ENCODE measurements at regions not wholly inside any gene's neighbourhood (a gene's known extent, or its start where the extent isn't known, plus 50 kb on each side); places are given as distances from the start of the nearest gene placed in this dataset.

GRCh38 chr4:129747756-129748155, 651.8 kb downstream of the C4orf33 start (continued):
- no peak for TF ChIP-seq MED1 (CRISPR knock-in tag; IDR thresholded peaks at IDR 0.05; ENCODE audit: borderline replicate concordance)
- TF ChIP-seq ZNF165 (CRISPR knock-in tag; IDR thresholded peaks at IDR 0.05; ENCODE audit: borderline replicate concordance) = no peak
- TF ChIP-seq ZNF174 (CRISPR knock-in tag; IDR thresholded peaks at IDR 0.05) = no peak
- TF ChIP-seq, protein P1, sequence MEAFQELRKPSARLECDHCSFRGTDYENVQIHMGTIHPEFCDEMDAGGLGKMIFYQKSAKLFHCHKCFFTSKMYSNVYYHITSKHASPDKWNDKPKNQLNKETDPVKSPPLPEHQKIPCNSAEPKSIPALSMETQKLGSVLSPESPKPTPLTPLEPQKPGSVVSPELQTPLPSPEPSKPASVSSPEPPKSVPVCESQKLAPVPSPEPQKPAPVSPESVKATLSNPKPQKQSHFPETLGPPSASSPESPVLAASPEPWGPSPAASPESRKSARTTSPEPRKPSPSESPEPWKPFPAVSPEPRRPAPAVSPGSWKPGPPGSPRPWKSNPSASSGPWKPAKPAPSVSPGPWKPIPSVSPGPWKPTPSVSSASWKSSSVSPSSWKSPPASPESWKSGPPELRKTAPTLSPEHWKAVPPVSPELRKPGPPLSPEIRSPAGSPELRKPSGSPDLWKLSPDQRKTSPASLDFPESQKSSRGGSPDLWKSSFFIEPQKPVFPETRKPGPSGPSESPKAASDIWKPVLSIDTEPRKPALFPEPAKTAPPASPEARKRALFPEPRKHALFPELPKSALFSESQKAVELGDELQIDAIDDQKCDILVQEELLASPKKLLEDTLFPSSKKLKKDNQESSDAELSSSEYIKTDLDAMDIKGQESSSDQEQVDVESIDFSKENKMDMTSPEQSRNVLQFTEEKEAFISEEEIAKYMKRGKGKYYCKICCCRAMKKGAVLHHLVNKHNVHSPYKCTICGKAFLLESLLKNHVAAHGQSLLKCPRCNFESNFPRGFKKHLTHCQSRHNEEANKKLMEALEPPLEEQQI (IDR thresholded peaks at IDR 0.05) = no peak

- no peaks in the 10 kb centered on the region for H3K79me2 ChIP-seq (ENCODE audit: control insufficient read depth, insufficient read depth, low read length)
- in situ Hi-C loops (cut with MboI) = no loop called here
- no peak for TF ChIP-seq BRF1 (IDR thresholded peaks at IDR 0.05; ENCODE audit: borderline replicate concordance, extremely low read depth, insufficient read length)
- TF ChIP-seq ZNF785 (CRISPR knock-in tag; IDR thresholded peaks at IDR 0.05) = no peak
- no peak for TF ChIP-seq FOSL1 (tag; conservative IDR thresholded peaks at IDR 0.05)
- TF ChIP-seq RNF219 (CRISPR knock-in tag; IDR thresholded peaks at IDR 0.05) = no peak
- no peak for TF ChIP-seq BDP1 (IDR thresholded peaks at IDR 0.05; ENCODE audit: insufficient read depth, insufficient read length)
- TF ChIP-seq PML (IDR thresholded peaks at IDR 0.05; ENCODE audit: low read length) = no peak
- no peak for TF ChIP-seq ZNF354B (CRISPR knock-in tag; IDR thresholded peaks at IDR 0.05)
- TF ChIP-seq SMARCB1 (IDR thresholded peaks at IDR 0.05; ENCODE audit: insufficient read length, low read depth) = no peak
- TF ChIP-seq, protein P2, sequence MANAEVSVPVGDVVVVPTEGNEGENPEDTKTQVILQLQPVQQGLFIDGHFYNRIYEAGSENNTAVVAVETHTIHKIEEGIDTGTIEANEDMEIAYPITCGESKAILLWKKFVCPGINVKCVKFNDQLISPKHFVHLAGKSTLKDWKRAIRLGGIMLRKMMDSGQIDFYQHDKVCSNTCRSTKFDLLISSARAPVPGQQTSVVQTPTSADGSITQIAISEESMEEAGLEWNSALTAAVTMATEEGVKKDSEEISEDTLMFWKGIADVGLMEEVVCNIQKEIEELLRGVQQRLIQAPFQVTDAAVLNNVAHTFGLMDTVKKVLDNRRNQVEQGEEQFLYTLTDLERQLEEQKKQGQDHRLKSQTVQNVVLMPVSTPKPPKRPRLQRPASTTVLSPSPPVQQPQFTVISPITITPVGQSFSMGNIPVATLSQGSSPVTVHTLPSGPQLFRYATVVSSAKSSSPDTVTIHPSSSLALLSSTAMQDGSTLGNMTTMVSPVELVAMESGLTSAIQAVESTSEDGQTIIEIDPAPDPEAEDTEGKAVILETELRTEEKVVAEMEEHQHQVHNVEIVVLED (CRISPR knock-in tag; IDR thresholded peaks at IDR 0.05) = no peak
- TF ChIP-seq ZC3H11A (IDR thresholded peaks at IDR 0.05; ENCODE audit: low read depth, low read length) = no peak
- TF ChIP-seq SMAD3 (CRISPR knock-in tag; conservative IDR thresholded peaks at IDR 0.05) = no peak
These were observed 653.0 kb downstream of the C4orf33 start for GRCh38 chr4:129748991-129749390.

More at GRCh38 chr4:129748991-129749390, 653.0 kb downstream of the C4orf33 start:
- DNase-seq (ENCODE audit: extremely low read depth in 1 of 4, low spot score in 3 of 4) = no peak
- Histone ChIP-seq H4K20me1 (replicated peaks; ENCODE audit: control insufficient read depth, insufficient read depth, low read length) (no peaks in the 10 kb centered on the region), H3K9me3 (replicated peaks; ENCODE audit: control insufficient read depth, insufficient read depth, low read depth, low read length) (no peaks in the 10 kb centered on the region), H2AFZ (ENCODE audit: low read depth, low read length) (no peak overlapping the region), H3K27me3 (ENCODE audit: control insufficient read depth in 2 of 2, insufficient read depth in 2 of 2, low read length in 2 of 2) (no peaks in the 10 kb centered on the region), H3K9ac (ENCODE audit: insufficient read depth in 1 of 2, low read depth in 2 of 2, low read length in 2 of 2) (no peak overlapping the region), H3K27ac (ENCODE audit: extremely low read depth, low read depth, low read length) (no peak overlapping the region), H3K4me2 (ENCODE audit: insufficient read depth, low read length) (no peak overlapping the region), H3K4me1 (replicated peaks in 1 of 2; ENCODE audit: control insufficient read depth in 2 of 2, insufficient read depth in 2 of 2, low read length in 2 of 2) (no peaks in the 10 kb centered on the region), H3K4me3 (no peak overlapping the region), H3K9me1 (ENCODE audit: control insufficient read depth, insufficient read depth, low read length) (no peaks in the 10 kb centered on the region), H3K36me3 (ENCODE audit: control insufficient read depth, insufficient read depth, low read length) (no peaks in the 10 kb centered on the region)
- POLR2A ChIA-PET = no interaction called here
- BruUV-seq (replicated peaks) = no TSS peak
- intact Hi-C loops (cut with micrococcal nuclease) = no loop called here
- WGBS (ENCODE audit: insufficient coverage, low coverage, missing lambda C conversion rate) = 10% methylated on average over 1 of the region's 1 CpG
- CTCF ChIA-PET (ENCODE audit: low intra/inter-chr PET ratio) = no interaction called here
- no peak for ATAC-seq
- FAIRE-seq = no peak
